ENCODE measurements at regions not wholly inside any gene's neighbourhood (a gene's known extent, or its start where the extent isn't known, plus 50 kb on each side); places are given as distances from the start of the nearest gene placed in this dataset.

DNA sequence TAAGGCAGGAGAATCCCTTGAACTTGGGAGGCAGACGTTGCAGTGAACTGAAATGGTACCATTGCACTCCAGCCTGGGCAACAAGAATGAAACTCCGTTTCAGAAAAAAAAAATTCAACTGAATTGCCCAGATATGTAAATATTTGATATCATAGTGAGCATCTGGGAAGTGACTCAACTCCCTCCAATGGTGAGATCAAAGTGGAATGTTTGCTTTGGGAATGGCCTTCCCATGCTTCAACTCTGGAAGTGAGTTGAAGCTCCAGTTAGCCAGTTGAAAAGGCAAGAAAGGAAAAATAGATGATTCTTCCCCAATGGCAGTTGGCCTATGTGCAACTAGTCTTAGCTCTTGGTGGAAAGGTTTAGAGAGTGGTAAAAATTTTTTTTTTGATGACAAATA is 131.6 kb upstream of the CMC1 start:
- no TSS peak for BruUV-seq (replicated peaks)
- Histone ChIP-seq H3K27me3 (ENCODE audit: insufficient read depth, low read depth) (no peaks in the 10 kb centered on the region), H3K4me1 (replicated peaks; ENCODE audit: insufficient read depth) (no peaks in the 10 kb centered on the region), H3K4me3 (no peak overlapping the region), H3K9me3 (ENCODE audit: insufficient read depth, low read depth) (no peaks in the 10 kb centered on the region), H3K79me2 (ENCODE audit: low read depth) (no peaks in the 10 kb centered on the region), H4K20me1 (ENCODE audit: insufficient read depth) (no peaks in the 10 kb centered on the region), H3K27ac (no peak overlapping the region), H3K9me2 (ENCODE audit: insufficient read depth) (no peaks in the 10 kb centered on the region), H2AFZ (no peak overlapping the region), H3K4me2 (no peak overlapping the region), H3F3A (ENCODE audit: insufficient read depth, low read depth) (no peaks in the 10 kb centered on the region), H3K36me3 (ENCODE audit: low read depth) (no peaks in the 10 kb centered on the region)
- CTCF ChIA-PET = no interaction called here
- intact Hi-C loops (cut with micrococcal nuclease; ENCODE audit: unreplicated experiment) = no loop called here
- POLR2A ChIA-PET (ENCODE audit: unreplicated experiment) = no interaction called here
- TF ChIP-seq EZH2 (IDR thresholded peaks at IDR 0.05; ENCODE audit: low read depth) = no peak
- TF ChIP-seq, protein P1, sequence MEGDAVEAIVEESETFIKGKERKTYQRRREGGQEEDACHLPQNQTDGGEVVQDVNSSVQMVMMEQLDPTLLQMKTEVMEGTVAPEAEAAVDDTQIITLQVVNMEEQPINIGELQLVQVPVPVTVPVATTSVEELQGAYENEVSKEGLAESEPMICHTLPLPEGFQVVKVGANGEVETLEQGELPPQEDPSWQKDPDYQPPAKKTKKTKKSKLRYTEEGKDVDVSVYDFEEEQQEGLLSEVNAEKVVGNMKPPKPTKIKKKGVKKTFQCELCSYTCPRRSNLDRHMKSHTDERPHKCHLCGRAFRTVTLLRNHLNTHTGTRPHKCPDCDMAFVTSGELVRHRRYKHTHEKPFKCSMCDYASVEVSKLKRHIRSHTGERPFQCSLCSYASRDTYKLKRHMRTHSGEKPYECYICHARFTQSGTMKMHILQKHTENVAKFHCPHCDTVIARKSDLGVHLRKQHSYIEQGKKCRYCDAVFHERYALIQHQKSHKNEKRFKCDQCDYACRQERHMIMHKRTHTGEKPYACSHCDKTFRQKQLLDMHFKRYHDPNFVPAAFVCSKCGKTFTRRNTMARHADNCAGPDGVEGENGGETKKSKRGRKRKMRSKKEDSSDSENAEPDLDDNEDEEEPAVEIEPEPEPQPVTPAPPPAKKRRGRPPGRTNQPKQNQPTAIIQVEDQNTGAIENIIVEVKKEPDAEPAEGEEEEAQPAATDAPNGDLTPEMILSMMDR (conservative IDR thresholded peaks at IDR 0.05) = no peak
- no peak for DNase-seq

DNA sequence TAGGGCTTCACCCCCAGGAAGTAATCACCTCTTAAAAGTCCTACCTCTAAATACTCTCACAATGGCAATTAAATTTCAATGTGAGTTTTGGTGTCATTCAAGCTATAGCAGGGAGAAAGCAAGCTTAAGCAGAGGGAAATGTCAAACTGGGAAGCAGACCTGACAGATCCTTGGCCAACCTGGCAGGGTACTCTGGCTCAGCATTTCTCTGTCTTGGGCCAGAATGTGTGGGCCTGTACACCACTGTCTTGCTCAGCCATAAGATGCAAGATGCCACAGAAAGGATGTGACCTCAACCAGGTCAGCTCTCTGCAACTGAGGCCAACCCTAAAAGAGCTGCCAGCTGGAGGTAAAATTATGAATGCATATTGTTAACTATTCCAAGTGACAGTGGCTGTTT is 130.6 kb upstream of the CMC1 start:
- BruUV-seq (replicated peaks) = no TSS peak

DNA sequence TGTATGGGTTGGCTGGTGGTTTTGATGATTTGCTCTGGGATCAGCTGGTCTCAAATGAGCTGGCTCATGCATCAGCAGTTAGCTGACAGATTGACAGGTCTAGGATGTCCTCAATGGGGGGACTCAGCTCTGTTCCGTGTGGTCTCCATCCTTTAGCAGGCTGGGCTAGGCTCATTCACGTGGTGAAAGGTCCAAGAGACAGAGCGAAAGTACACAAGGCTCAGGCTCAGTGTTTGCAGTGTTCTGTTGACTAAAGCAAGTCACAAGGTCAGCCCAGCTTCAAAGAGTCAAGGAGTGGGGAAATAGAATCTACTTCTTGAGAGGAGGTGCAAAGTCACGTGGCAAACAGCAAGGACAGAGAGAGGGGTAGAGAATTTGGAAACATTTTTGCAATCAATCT is 126.5 kb upstream of the CMC1 start:
- H3K4me3 ChIP-seq = no peak overlapping the region
- no peaks in the 10 kb centered on the region for H3F3A ChIP-seq (ENCODE audit: insufficient read depth, low read depth)
- ChIA-PET POLR2A (ENCODE audit: unreplicated experiment) (no interaction called here), CTCF (no interaction called here)
- no peaks in the 10 kb centered on the region for H3K27me3 ChIP-seq (ENCODE audit: insufficient read depth, low read depth)
- DNase-seq = no peak
- no peaks in the 10 kb centered on the region for H3K4me1 ChIP-seq (replicated peaks; ENCODE audit: insufficient read depth)
- H3K4me2 ChIP-seq = no peak overlapping the region
- H3K27ac ChIP-seq = no peak overlapping the region
- H3K9me2 ChIP-seq (ENCODE audit: insufficient read depth) = no peaks in the 10 kb centered on the region
- intact Hi-C loops (cut with micrococcal nuclease; ENCODE audit: unreplicated experiment) = no loop called here
- no TSS peak for BruUV-seq (replicated peaks)
- H4K20me1 ChIP-seq (ENCODE audit: insufficient read depth) = no peaks in the 10 kb centered on the region
- H2AFZ ChIP-seq = no peak overlapping the region
- H3K36me3 ChIP-seq (ENCODE audit: low read depth) = no peaks in the 10 kb centered on the region
- TF ChIP-seq, protein P1 (conservative IDR thresholded peaks at IDR 0.05) = no peak
- no peak for TF ChIP-seq EZH2 (IDR thresholded peaks at IDR 0.05; ENCODE audit: low read depth)
- H3K9me3 ChIP-seq (ENCODE audit: insufficient read depth, low read depth) = no peaks in the 10 kb centered on the region
- H3K79me2 ChIP-seq (ENCODE audit: low read depth) = no peaks in the 10 kb centered on the region

More for the DNA sequence above, 130.6 kb upstream of the CMC1 start:
- H2AFZ ChIP-seq = no peak overlapping the region
- H3F3A ChIP-seq (ENCODE audit: insufficient read depth, low read depth) = no peaks in the 10 kb centered on the region
- no peak overlapping the region for H3K27ac ChIP-seq
- intact Hi-C loops (cut with micrococcal nuclease; ENCODE audit: unreplicated experiment) = no loop called here
- H3K36me3 ChIP-seq (ENCODE audit: low read depth) = no peaks in the 10 kb centered on the region
- H3K4me1 ChIP-seq (replicated peaks; ENCODE audit: insufficient read depth) = no peaks in the 10 kb centered on the region
- POLR2A ChIA-PET (ENCODE audit: unreplicated experiment) = no interaction called here
- CTCF ChIA-PET = no interaction called here
- H3K4me3 ChIP-seq = no peak overlapping the region
- no peaks in the 10 kb centered on the region for H3K27me3 ChIP-seq (ENCODE audit: insufficient read depth, low read depth)
- no peaks in the 10 kb centered on the region for H3K9me2 ChIP-seq (ENCODE audit: insufficient read depth)
- H3K4me2 ChIP-seq = no peak overlapping the region
- TF ChIP-seq, protein P1 (conservative IDR thresholded peaks at IDR 0.05) = no peak
- TF ChIP-seq EZH2 (IDR thresholded peaks at IDR 0.05; ENCODE audit: low read depth) = no peak
- no peak for DNase-seq
- H4K20me1 ChIP-seq (ENCODE audit: insufficient read depth) = no peaks in the 10 kb centered on the region
- H3K9me3 ChIP-seq (ENCODE audit: insufficient read depth, low read depth) = no peaks in the 10 kb centered on the region
- no peaks in the 10 kb centered on the region for H3K79me2 ChIP-seq (ENCODE audit: low read depth)
